ENCODE measurements at regions not wholly inside any gene's neighbourhood (a gene's known extent, or its start where the extent isn't known, plus 50 kb on each side); places are given as distances from the start of the nearest gene placed in this dataset.
A peak's percentile ranks its signal among the peaks of the same experiment; 100 is the strongest.
"Not testable (repeated sequence)": the region's sequence is repeated elsewhere in the genome, so short reads cannot be mapped to it uniquely, and the experiment has no call there.

GRCh38 chr12:107864235-107864634, 89.7 kb downstream of the ASCL4 start (continued):
- TF ChIP-seq CTCF (IDR thresholded peaks at IDR 0.05): no peak
- no peak for TF ChIP-seq MAX (IDR thresholded peaks at IDR 0.05)
- no peak for TF ChIP-seq HOXA7 (CRISPR knock-in tag; IDR thresholded peaks at IDR 0.05)

- ATAC-seq; H3K9me3 ChIP-seq; POLR2A ChIA-PET; H3K4me2 ChIP-seq; DNase-seq (ENCODE audit: low read depth in 1 of 2, low spot score in 1 of 2); H3K4me3 ChIP-seq; H3K4me1 ChIP-seq; FAIRE-seq; H3K27ac ChIP-seq: not testable (repeated sequence)
- WGBS (ENCODE audit: missing lambda C conversion rate): 62% methylated on average over 12 of the region's 12 CpGs
- CTCF ChIA-PET: interaction anchor here (1.1 kb wide), 1 partner anchor 20 kb away, joined by 3 read pairs; no protein-coding TSS in a partner anchor
- TF ChIP-seq MAFK (IDR thresholded peaks at IDR 0.05; ENCODE audit: partially characterized antibody): peak; percentile 82
Measured at GRCh38 chr12:107864727-107865126, 90.2 kb downstream of the ASCL4 start.

- Histone ChIP-seq H3K4me3 (no peak overlapping the region), H3K4me1 (no peaks in the 10 kb centered on the region), H3K9me3 (no peaks in the 10 kb centered on the region), H3K4me2 (no peak overlapping the region), H3K27ac (no peak overlapping the region)
- CTCF ChIA-PET: interaction anchor here (0.8 to 1.2 kb wide), 3 partner anchors 11 to 39 kb away, joined by 3 to 4 read pairs (median 3); no protein-coding TSS in a partner anchor
- POLR2A ChIA-PET: no interaction called here
- 18% methylated on average over 14 of the region's 14 CpGs for WGBS (ENCODE audit: missing lambda C conversion rate)
- DNase-seq (ENCODE audit: low read depth in 1 of 2, low spot score in 1 of 2) (no peak), ATAC-seq (peak in 1 of 2 experiments; percentile 21; a peak in 1 of 6 replicates), FAIRE-seq (no peak)
- TF ChIP-seq GATA3 (IDR thresholded peaks at IDR 0.05; ENCODE audit: borderline replicate concordance) (no peak), PBX3 (IDR thresholded peaks at IDR 0.05) (no peak)
Measured at GRCh38 chr12:107873223-107873622, 98.7 kb downstream of the ASCL4 start.

- ChIA-PET POLR2A (no interaction called here), CTCF (no interaction called here)
- Histone ChIP-seq H3K4me2 (no peak overlapping the region), H3K4me1 (no peaks in the 10 kb centered on the region), H3K9me3 (no peaks in the 10 kb centered on the region), H3K4me3 (no peak overlapping the region), H3K27ac (no peak overlapping the region)
- DNase-seq (ENCODE audit: low read depth in 1 of 2, low spot score in 1 of 2) (no peak), FAIRE-seq (no peak), ATAC-seq (no peak)
- TF ChIP-seq HEYL (CRISPR knock-in tag; IDR thresholded peaks at IDR 0.05) (no peak), ESRRA (IDR thresholded peaks at IDR 0.05; ENCODE audit: borderline replicate concordance, low read length) (no peak)
- 24% methylated on average over 7 of the region's 7 CpGs for WGBS (ENCODE audit: missing lambda C conversion rate)
Measured at GRCh38 chr12:107875786-107876185, 101.3 kb downstream of the ASCL4 start.

GRCh38 chr12:107884769-107885694, 110.5 kb downstream of the ASCL4 start:
- DNase-seq (ENCODE audit: low read depth in 1 of 2, low spot score in 1 of 2): peak; percentile 43 to 61
- no peak overlapping the region for H3K4me2 ChIP-seq
- ChIA-PET CTCF (interaction anchor here (0.6 to 4.5 kb wide), 32 partner anchors 9 to 760 kb away, joined by 3 to 49 read pairs (median 3); no protein-coding TSS in a partner anchor), POLR2A (no interaction called here)
- no peak overlapping the region for H3K27ac ChIP-seq
- no peak for FAIRE-seq
- ATAC-seq: peak; percentile 75 to 91
- no peaks in the 10 kb centered on the region for H3K4me1 ChIP-seq
- no peak overlapping the region for H3K4me3 ChIP-seq
- H3K9me3 ChIP-seq: no peaks in the 10 kb centered on the region
- no peak for TF ChIP-seq ZSCAN20 (CRISPR knock-in tag; IDR thresholded peaks at IDR 0.05)
- TF ChIP-seq RARB (CRISPR knock-in tag; IDR thresholded peaks at IDR 0.05): no peak
- peak; percentile 57 for TF ChIP-seq SMC3 (IDR thresholded peaks at IDR 0.05)
- no peak for TF ChIP-seq BHLHE40 (IDR thresholded peaks at IDR 0.05; ENCODE audit: low read depth, low read length)
- TF ChIP-seq RAD21 (conservative IDR thresholded peaks at IDR 0.05 in 1 of 2, IDR thresholded peaks at IDR 0.05 in 1 of 2): peak; percentile 73 to 81
- TF ChIP-seq KDM5A (IDR thresholded peaks at IDR 0.05): no peak
- TF ChIP-seq CTCF (IDR thresholded peaks at IDR 0.05): peak; percentile 70
- 10% methylated on average over 7 of the region's 7 CpGs for WGBS (ENCODE audit: missing lambda C conversion rate)

Measured in A549 (cell line).